ENCODE measurements at regions not wholly inside any gene's neighbourhood (a gene's known extent, or its start where the extent isn't known, plus 50 kb on each side); places are given as distances from the start of the nearest gene placed in this dataset.

GRCh38 chr5:109247986-109248385, 161.8 kb downstream of the PJA2 start:
- H3K79me2 ChIP-seq (ENCODE audit: control insufficient read depth, insufficient read depth, low read length) = no peaks in the 10 kb centered on the region
- Mint-ChIP-seq H3K27me3 (no peaks in the 10 kb centered on the region), H3K27ac (no peak overlapping the region), H3K4me3 (no peak overlapping the region), H3K9me3 (ENCODE audit: insufficient read depth) (peaks cover 15% of the 10 kb centered on the region), H3K4me1 (no peaks in the 10 kb centered on the region)
- CTCF ChIA-PET = no interaction called here
- no peaks in the 10 kb centered on the region for H3K27me3 ChIP-seq (replicated peaks in 1 of 4; ENCODE audit: control extremely low read depth in 1 of 4, control insufficient read depth in 3 of 4, insufficient read depth in 4 of 4, low read length in 3 of 4)
- no peaks in the 10 kb centered on the region for H3K4me1 ChIP-seq (ENCODE audit: control insufficient read depth in 2 of 2, insufficient read depth in 2 of 2, low read length in 2 of 2)
- H3K9me3 ChIP-seq (ENCODE audit: control extremely low read depth in 1 of 3, control insufficient read depth in 2 of 3, insufficient read depth in 1 of 3, low read length in 2 of 3) = peaks cover 0 to 24% (median 8%) of the 10 kb centered on the region in 3 donors
- H3K36me3 ChIP-seq (replicated peaks in 1 of 2; ENCODE audit: control extremely low read depth in 1 of 2, control insufficient read depth in 1 of 2, extremely low read depth in 1 of 2, insufficient read depth in 2 of 2, low read length in 1 of 2) = no peaks in the 10 kb centered on the region
- H3K4me2 ChIP-seq (replicated peaks; ENCODE audit: low read depth, low read length, poor library complexity, severe bottlenecking) = no peak overlapping the region
- H4K20me1 ChIP-seq (ENCODE audit: control insufficient read depth, insufficient read depth, low read length, poor library complexity, severe bottlenecking) = no peaks in the 10 kb centered on the region
- DNase-seq (no peak), ATAC-seq (ENCODE audit: low read depth) (no peak)
- no peak overlapping the region for H2AFZ ChIP-seq (ENCODE audit: insufficient read depth, low read depth, low read length, poor library complexity, severe bottlenecking)
- H3K4me3 ChIP-seq (ENCODE audit: control extremely low read depth in 1 of 5, extremely low read depth in 1 of 5, insufficient read depth in 1 of 5, low read depth in 2 of 5, low read length in 4 of 5) = no peak overlapping the region
- TF ChIP-seq CTCF (IDR thresholded peaks at IDR 0.05) (no peak), EZH2 (IDR thresholded peaks at IDR 0.05; ENCODE audit: borderline replicate concordance, insufficient read depth, low read depth, low read length, poor library complexity, severe bottlenecking) (no peak)
- no peak overlapping the region for H3K27ac ChIP-seq (ENCODE audit: low read length in 2 of 2)
- no peak overlapping the region for H3K9ac ChIP-seq (ENCODE audit: low read length)
- intact Hi-C loops (cut with micrococcal nuclease) = no loop called here
- POLR2A ChIA-PET = no interaction called here

GRCh38 chr5:109246841-109247592, 162.8 kb downstream of the PJA2 start:
- TF ChIP-seq CTCF (IDR thresholded peaks at IDR 0.05) (no peak), EZH2 (IDR thresholded peaks at IDR 0.05; ENCODE audit: borderline replicate concordance, insufficient read depth, low read depth, low read length, poor library complexity, severe bottlenecking) (no peak)
- ChIA-PET CTCF (no interaction called here), POLR2A (no interaction called here)
- Histone ChIP-seq H3K4me2 (replicated peaks; ENCODE audit: low read depth, low read length, poor library complexity, severe bottlenecking) (no peak overlapping the region), H3K27me3 (replicated peaks in 1 of 4; ENCODE audit: control extremely low read depth in 1 of 4, control insufficient read depth in 3 of 4, insufficient read depth in 4 of 4, low read length in 3 of 4) (no peaks in the 10 kb centered on the region), H3K9ac (ENCODE audit: low read length) (no peak overlapping the region), H2AFZ (ENCODE audit: insufficient read depth, low read depth, low read length, poor library complexity, severe bottlenecking) (no peak overlapping the region), H3K79me2 (ENCODE audit: control insufficient read depth, insufficient read depth, low read length) (no peaks in the 10 kb centered on the region), H3K27ac (ENCODE audit: low read length in 2 of 2) (no peak overlapping the region), H3K9me3 (ENCODE audit: control extremely low read depth in 1 of 3, control insufficient read depth in 2 of 3, insufficient read depth in 1 of 3, low read length in 2 of 3) (peaks cover 0 to 24% (median 8%) of the 10 kb centered on the region in 3 donors), H3K36me3 (replicated peaks in 1 of 2; ENCODE audit: control extremely low read depth in 1 of 2, control insufficient read depth in 1 of 2, extremely low read depth in 1 of 2, insufficient read depth in 2 of 2, low read length in 1 of 2) (no peaks in the 10 kb centered on the region), H3K4me1 (ENCODE audit: control insufficient read depth in 2 of 2, insufficient read depth in 2 of 2, low read length in 2 of 2) (no peaks in the 10 kb centered on the region), H4K20me1 (ENCODE audit: control insufficient read depth, insufficient read depth, low read length, poor library complexity, severe bottlenecking) (no peaks in the 10 kb centered on the region), H3K4me3 (ENCODE audit: control extremely low read depth in 1 of 5, extremely low read depth in 1 of 5, insufficient read depth in 1 of 5, low read depth in 2 of 5, low read length in 4 of 5) (no peak overlapping the region)
- H3K27ac Mint-ChIP-seq = no peak overlapping the region
- peaks cover 15% of the 10 kb centered on the region for H3K9me3 Mint-ChIP-seq (ENCODE audit: insufficient read depth)
- no peaks in the 10 kb centered on the region for H3K27me3 Mint-ChIP-seq
- H3K4me1 Mint-ChIP-seq = no peaks in the 10 kb centered on the region
- 91% methylated on average over 3 of the region's 7 CpGs for WGBS (ENCODE audit: insufficient coverage)
- intact Hi-C loops (cut with micrococcal nuclease) = no loop called here
- no peak overlapping the region for H3K4me3 Mint-ChIP-seq
- ATAC-seq (ENCODE audit: low read depth) (no peak), DNase-seq (no peak)

Measured in B cell (primary cell).